GM23338 (cell line): ENCODE measurements at regions not wholly inside any gene's neighbourhood (a gene's known extent, or its start where the extent isn't known, plus 50 kb on each side); places are given as distances from the start of the nearest gene placed in this dataset.
A peak's percentile ranks its signal among the peaks of the same experiment; 100 is the strongest.
"Not testable (repeated sequence)": the region's sequence is repeated elsewhere in the genome, so short reads cannot be mapped to it uniquely, and the experiment has no call there.

Source experiments
- ATAC-seq: fragments of 200-7000 bp; cut with Tn5 transposase; 3 replicates; pipeline ENCODE4 v1.9.1; 2020
- DNase-seq: peaks from one replicate; pipeline ENCODE4 v3.0.0-alpha.2; 2015; ENCODE audit warnings: low spot score
- H2AFZ ChIP-seq: fragments of 200-600 bp; sonication (generic); 2 replicates; pipeline ENCODE4 v1.8.0; 2016; ENCODE audit warnings: antibody characterized with exemption, mild to moderate bottlenecking, moderate library complexity
- H3F3A ChIP-seq: fragments of 200-600 bp; sonication (generic); replicated peaks from 2 replicates; pipeline ENCODE4 v1.8.0; 2017; ENCODE audit warnings: antibody characterized with exemption, mixed run types, low read depth
- H3K27ac ChIP-seq: fragments of 200-600 bp; sonication (generic); 2 replicates; pipeline ENCODE4 v1.6.1; 2016; ENCODE audit warnings: low read depth
- H3K27me3 ChIP-seq: fragments of 200-600 bp; sonication (generic); 2 replicates; pipeline ENCODE4 v1.8.0; 2016; ENCODE audit warnings: mild to moderate bottlenecking, mixed run types, moderate library complexity; ENCODE audit not compliant: insufficient read depth
- H3K36me3 ChIP-seq: fragments of 200-600 bp; sonication (generic); 2 replicates; pipeline ENCODE4 v1.8.0; 2016; ENCODE audit warnings: mild to moderate bottlenecking; ENCODE audit not compliant: insufficient read depth
- H3K4me1 ChIP-seq: fragments of 200-600 bp; sonication (generic); 2 replicates; pipeline ENCODE4 v1.8.0; 2016; ENCODE audit warnings: mild to moderate bottlenecking, moderate library complexity; ENCODE audit not compliant: insufficient read depth
- H3K4me2 ChIP-seq: fragments of 200-600 bp; sonication (generic); 2 replicates; pipeline ENCODE4 v1.7.1; 2017; ENCODE audit warnings: mixed run types
- H3K4me3 ChIP-seq: fragments of 200-600 bp; sonication (generic); 2 replicates; pipeline ENCODE4 v1.6.1; 2016; ENCODE audit warnings: mixed run types
- H3K79me2 ChIP-seq: fragments of 200-600 bp; sonication (generic); replicated peaks from 2 replicates; pipeline ENCODE4 v1.8.0; 2017; ENCODE audit warnings: mild to moderate bottlenecking; ENCODE audit not compliant: insufficient read depth
- H3K9me2 ChIP-seq: fragments of 200-600 bp; sonication (generic); 2 replicates; pipeline ENCODE4 v1.8.0; 2017; ENCODE audit not compliant: insufficient read depth
- H4K20me1 ChIP-seq: fragments of 200-600 bp; sonication (generic); replicated peaks from 2 replicates; pipeline ENCODE4 v1.8.0; 2017; ENCODE audit warnings: mild to moderate bottlenecking; ENCODE audit not compliant: insufficient read depth
- H3K27ac Mint-ChIP-seq: 2 replicates; pipeline ENCODE4 v1.8.0; 2020; ENCODE audit warnings: inconsistent platforms, mild to moderate bottlenecking, moderate library complexity, mixed read lengths
- H3K27me3 Mint-ChIP-seq: 3 replicates; pipeline ENCODE4 v1.8.0; 2022; ENCODE audit warnings: low read depth, mild to moderate bottlenecking, moderate library complexity, mixed read lengths, inconsistent platforms; ENCODE audit not compliant: insufficient read depth, poor library complexity
- H3K36me3 Mint-ChIP-seq: 3 replicates; pipeline ENCODE4 v1.8.0; 2021; ENCODE audit warnings: low read depth, mild to moderate bottlenecking, inconsistent platforms, moderate library complexity, mixed read lengths
- H3K4me1 Mint-ChIP-seq: 3 replicates; pipeline ENCODE4 v1.8.0; 2020; ENCODE audit warnings: mild to moderate bottlenecking, inconsistent platforms, mixed read lengths
- H3K4me3 Mint-ChIP-seq: 3 replicates; pipeline ENCODE4 v1.8.0; 2021; ENCODE audit warnings: moderate library complexity, mild to moderate bottlenecking, inconsistent platforms, mixed read lengths
- H3K9me3 Mint-ChIP-seq: 3 replicates; pipeline ENCODE4 v1.8.0; 2020; ENCODE audit warnings: moderate library complexity, mild to moderate bottlenecking, inconsistent platforms, mixed read lengths
- CREB1 ChIP-seq: fragments of 250-450 bp; sonication (Bioruptor Pico); IDR thresholded peaks from 2 replicates; pipeline ENCODE4 v1.5.0; 2020; ENCODE audit warnings: low read depth, mild to moderate bottlenecking, moderate library complexity
- CTCF ChIP-seq, 2 experiments: fragments of 200-600 bp in 1 of 2; sonication (generic) in 1 of 2; conservative IDR thresholded peaks; 2 replicates each; pipeline versions ENCODE4 v1.5.1 to v1.6.1; 2016 to 2017; ENCODE audit warnings: antibody characterized with exemption in 2 of 2, low read depth in 2 of 2, mild to moderate bottlenecking in 2 of 2, moderate library complexity in 1 of 2
- EZH2phosphoT487 ChIP-seq: fragments of 200-600 bp; sonication (generic); IDR thresholded peaks from one replicate; pipeline ENCODE4 v1.8.1; 2018; ENCODE audit warnings: antibody characterized with exemption; ENCODE audit not compliant: unreplicated experiment
- JUNB ChIP-seq: IDR thresholded peaks from one replicate; pipeline ENCODE4 v1.6.1; 2016; ENCODE audit warnings: antibody characterized with exemption; ENCODE audit not compliant: unreplicated experiment
- NANOG ChIP-seq: IDR thresholded peaks from 2 replicates; pipeline ENCODE4 v1.6.1; 2016; ENCODE audit warnings: antibody characterized with exemption, borderline replicate concordance
- STAT1 ChIP-seq: IDR thresholded peaks from one replicate; pipeline ENCODE4 v1.6.1; 2016; ENCODE audit warnings: antibody characterized with exemption; ENCODE audit not compliant: unreplicated experiment
- TF ChIP-seq, protein P1 (sequence below): IDR thresholded peaks from one replicate; pipeline ENCODE4 v1.6.1; 2018; ENCODE audit warnings: antibody characterized with exemption; ENCODE audit not compliant: unreplicated experiment

- no peak overlapping the region for H3K4me2 ChIP-seq
- no peaks in the 10 kb centered on the region for H3K27me3 Mint-ChIP-seq
- no peaks in the 10 kb centered on the region for H3K9me2 ChIP-seq
- H3F3A ChIP-seq: no peaks in the 10 kb centered on the region
- no peak overlapping the region for H2AFZ ChIP-seq
- H3K27me3 ChIP-seq: no peaks in the 10 kb centered on the region
- H3K79me2 ChIP-seq: no peaks in the 10 kb centered on the region
- H3K4me1 ChIP-seq: 0 out of 2 replicates have a peak, but pooled peaks cover 6% of the 10 kb centered on the region
- H3K36me3 Mint-ChIP-seq: no peaks in the 10 kb centered on the region
- no peaks in the 10 kb centered on the region for H4K20me1 ChIP-seq
- no peak overlapping the region for H3K27ac Mint-ChIP-seq
- ATAC-seq (peak; percentile 56), DNase-seq (no peak)
- no peak overlapping the region for H3K27ac ChIP-seq
- H3K4me3 Mint-ChIP-seq: no peak overlapping the region
- H3K36me3 ChIP-seq: no peaks in the 10 kb centered on the region
- peaks cover 3% of the 10 kb centered on the region; the same call in 2 of the 3 replicates for H3K9me3 Mint-ChIP-seq
- no peak for TF ChIP-seq JUNB
- TF ChIP-seq, protein P1, sequence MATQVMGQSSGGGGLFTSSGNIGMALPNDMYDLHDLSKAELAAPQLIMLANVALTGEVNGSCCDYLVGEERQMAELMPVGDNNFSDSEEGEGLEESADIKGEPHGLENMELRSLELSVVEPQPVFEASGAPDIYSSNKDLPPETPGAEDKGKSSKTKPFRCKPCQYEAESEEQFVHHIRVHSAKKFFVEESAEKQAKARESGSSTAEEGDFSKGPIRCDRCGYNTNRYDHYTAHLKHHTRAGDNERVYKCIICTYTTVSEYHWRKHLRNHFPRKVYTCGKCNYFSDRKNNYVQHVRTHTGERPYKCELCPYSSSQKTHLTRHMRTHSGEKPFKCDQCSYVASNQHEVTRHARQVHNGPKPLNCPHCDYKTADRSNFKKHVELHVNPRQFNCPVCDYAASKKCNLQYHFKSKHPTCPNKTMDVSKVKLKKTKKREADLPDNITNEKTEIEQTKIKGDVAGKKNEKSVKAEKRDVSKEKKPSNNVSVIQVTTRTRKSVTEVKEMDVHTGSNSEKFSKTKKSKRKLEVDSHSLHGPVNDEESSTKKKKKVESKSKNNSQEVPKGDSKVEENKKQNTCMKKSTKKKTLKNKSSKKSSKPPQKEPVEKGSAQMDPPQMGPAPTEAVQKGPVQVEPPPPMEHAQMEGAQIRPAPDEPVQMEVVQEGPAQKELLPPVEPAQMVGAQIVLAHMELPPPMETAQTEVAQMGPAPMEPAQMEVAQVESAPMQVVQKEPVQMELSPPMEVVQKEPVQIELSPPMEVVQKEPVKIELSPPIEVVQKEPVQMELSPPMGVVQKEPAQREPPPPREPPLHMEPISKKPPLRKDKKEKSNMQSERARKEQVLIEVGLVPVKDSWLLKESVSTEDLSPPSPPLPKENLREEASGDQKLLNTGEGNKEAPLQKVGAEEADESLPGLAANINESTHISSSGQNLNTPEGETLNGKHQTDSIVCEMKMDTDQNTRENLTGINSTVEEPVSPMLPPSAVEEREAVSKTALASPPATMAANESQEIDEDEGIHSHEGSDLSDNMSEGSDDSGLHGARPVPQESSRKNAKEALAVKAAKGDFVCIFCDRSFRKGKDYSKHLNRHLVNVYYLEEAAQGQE: peak; percentile 75
- no peak for TF ChIP-seq NANOG
- TF ChIP-seq EZH2phosphoT487: no peak
- no peak overlapping the region for H3K4me3 ChIP-seq
- H3K4me1 Mint-ChIP-seq: no peaks in the 10 kb centered on the region
Measured at GRCh38 chr16:17038415-17038814, 432.3 kb downstream of the XYLT1 start.

GRCh38 chr16:17049109-17049508 is 421.7 kb downstream of the XYLT1 start:
- H3K4me3 Mint-ChIP-seq, H3K27ac ChIP-seq, H3K27ac Mint-ChIP-seq, H3K4me2 ChIP-seq, DNase-seq, H3K27me3 ChIP-seq, H3K79me2 ChIP-seq, H3K36me3 ChIP-seq, H3K36me3 Mint-ChIP-seq, H3K9me2 ChIP-seq, H3F3A ChIP-seq, H3K27me3 Mint-ChIP-seq, H3K4me3 ChIP-seq, H3K4me1 ChIP-seq, ATAC-seq, H4K20me1 ChIP-seq, H3K4me1 Mint-ChIP-seq, H2AFZ ChIP-seq: not testable (repeated sequence)
- H3K9me3 Mint-ChIP-seq: peaks cover 12% of the 10 kb centered on the region; the same call in 2 of the 3 replicates

DNA sequence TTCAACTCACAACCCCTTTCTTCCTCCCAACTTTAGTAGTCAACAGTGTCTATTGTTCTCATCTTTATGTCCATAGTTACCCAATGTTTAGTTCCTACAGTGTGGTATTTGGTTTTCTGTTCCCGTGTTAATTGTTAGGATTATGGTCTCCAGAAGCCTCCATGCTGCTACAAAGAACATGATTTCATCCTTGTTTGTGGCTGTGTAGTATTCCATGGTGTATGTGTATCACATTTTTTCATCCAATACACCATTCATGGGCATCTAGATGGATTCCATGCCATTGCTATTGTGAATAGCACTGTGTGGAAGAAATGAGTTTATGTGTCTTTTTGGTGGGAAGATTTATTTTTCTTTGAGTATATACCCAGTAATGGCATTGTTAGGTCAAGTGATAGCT is 420.3 kb downstream of the XYLT1 start:
- Histone ChIP-seq H3K4me2 (no peak overlapping the region), H3K36me3 (no peaks in the 10 kb centered on the region), H3K27me3 (no peaks in the 10 kb centered on the region), H3F3A (no peaks in the 10 kb centered on the region), H3K9me2 (no peaks in the 10 kb centered on the region), H3K4me3 (no peak overlapping the region), H2AFZ (no peak overlapping the region), H4K20me1 (no peaks in the 10 kb centered on the region), H3K4me1 (peaks cover 11% of the 10 kb centered on the region), H3K27ac (no peak overlapping the region), H3K79me2 (no peaks in the 10 kb centered on the region)
- peaks cover 12% of the 10 kb centered on the region; the same call in 2 of the 3 replicates for H3K9me3 Mint-ChIP-seq
- ATAC-seq (no peak), DNase-seq (no peak)
- no peak overlapping the region for H3K4me3 Mint-ChIP-seq
- no peaks in the 10 kb centered on the region; the same call in 2 of the 3 replicates for H3K36me3 Mint-ChIP-seq
- no peak overlapping the region for H3K27ac Mint-ChIP-seq
- H3K27me3 Mint-ChIP-seq: peaks cover 3% of the 10 kb centered on the region
- peaks cover 3% of the 10 kb centered on the region; the same call in 1 of the 3 replicates for H3K4me1 Mint-ChIP-seq
- no peak for TF ChIP-seq CTCF (conservative IDR thresholded peaks at IDR 0.05; ENCODE audit: low read depth in 2 of 2)
- no peak for TF ChIP-seq STAT1
- no peak for TF ChIP-seq CREB1 (CRISPR knock-in tag)
